T1000 (cell line): ENCODE measurements at regions not wholly inside any gene's neighbourhood (a gene's known extent, or its start where the extent isn't known, plus 50 kb on each side); places are given as distances from the start of the nearest gene placed in this dataset.

ENCODE experiments used
- DNase-seq: peaks from one replicate; lab custom pipeline; 2025; ENCODE audit warnings: mixed read lengths; lab: John Stamatoyannopoulos, UW

- no peak for DNase-seq
Measured at GRCh38 chr7:119102291-119102690, 877.8 kb downstream of the ANKRD7 start.

DNA sequence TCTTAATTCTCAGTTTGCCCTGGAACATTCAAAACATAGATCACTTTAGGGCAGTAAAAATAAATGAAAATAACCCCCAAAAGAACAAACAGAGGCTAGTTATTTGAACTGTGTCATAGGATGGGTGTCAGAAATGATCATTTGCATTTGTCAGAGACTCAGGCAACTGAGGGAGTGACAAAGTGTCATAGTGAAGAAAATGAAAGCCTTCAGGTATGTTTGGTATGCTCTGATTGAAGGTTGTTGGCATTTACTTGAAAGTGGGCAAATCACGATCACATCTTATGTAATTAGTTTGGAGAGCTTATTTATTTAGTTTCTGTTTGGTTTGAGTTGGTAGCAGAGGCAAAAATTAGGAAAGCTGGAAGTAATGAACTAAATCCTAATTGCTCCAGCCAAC is 880.9 kb downstream of the ANKRD7 start:
- DNase-seq: no peak

DNA sequence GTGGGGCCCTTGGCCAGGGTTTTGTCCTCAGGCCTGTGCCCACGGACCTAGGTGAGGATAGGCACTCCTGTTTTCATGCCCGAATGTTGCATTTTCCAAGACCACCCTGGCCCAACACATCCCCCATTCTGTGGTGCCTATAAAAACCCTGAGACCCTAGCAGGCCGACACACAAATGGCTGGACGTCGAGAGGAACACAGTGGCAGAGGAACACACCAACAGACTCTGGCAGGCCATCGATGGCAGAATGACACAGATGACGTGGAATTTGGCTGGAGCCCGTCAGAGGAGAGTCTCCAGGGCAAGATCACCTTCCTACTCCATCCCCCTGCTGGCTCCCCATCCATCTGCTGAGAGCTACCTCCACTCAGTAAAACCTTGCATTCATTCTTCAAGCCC is 898.8 kb downstream of the ANKRD7 start:
- no peak for DNase-seq

GRCh38 chr7:119127706-119128105 is 903.2 kb downstream of the ANKRD7 start:
- DNase-seq: no peak

- no peak for DNase-seq
Measured at GRCh38 chr7:119132436-119132835, 907.9 kb downstream of the ANKRD7 start.

DNA sequence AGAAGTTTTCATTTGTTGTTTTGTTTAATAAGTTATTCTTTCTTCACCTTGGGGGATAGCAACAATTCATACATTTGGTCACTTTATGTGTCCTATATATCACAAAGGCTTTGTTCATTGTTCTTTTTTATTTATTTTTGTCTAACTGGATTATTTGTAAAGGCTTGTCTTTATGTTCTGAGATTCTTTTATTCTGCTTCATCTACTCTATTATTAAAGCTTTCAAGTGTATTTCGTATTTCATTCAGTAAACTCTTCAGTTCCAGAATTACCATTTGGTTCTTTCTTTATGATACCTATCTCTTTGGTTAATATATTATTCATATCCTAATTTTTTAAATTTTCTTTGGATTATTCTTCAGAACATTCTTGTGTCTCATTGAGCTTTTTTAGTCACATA is 942.9 kb downstream of the ANKRD7 start:
- no peak for DNase-seq

GRCh38 chr7:119172043-119172442 is 947.5 kb downstream of the ANKRD7 start:
- no peak for DNase-seq

DNA sequence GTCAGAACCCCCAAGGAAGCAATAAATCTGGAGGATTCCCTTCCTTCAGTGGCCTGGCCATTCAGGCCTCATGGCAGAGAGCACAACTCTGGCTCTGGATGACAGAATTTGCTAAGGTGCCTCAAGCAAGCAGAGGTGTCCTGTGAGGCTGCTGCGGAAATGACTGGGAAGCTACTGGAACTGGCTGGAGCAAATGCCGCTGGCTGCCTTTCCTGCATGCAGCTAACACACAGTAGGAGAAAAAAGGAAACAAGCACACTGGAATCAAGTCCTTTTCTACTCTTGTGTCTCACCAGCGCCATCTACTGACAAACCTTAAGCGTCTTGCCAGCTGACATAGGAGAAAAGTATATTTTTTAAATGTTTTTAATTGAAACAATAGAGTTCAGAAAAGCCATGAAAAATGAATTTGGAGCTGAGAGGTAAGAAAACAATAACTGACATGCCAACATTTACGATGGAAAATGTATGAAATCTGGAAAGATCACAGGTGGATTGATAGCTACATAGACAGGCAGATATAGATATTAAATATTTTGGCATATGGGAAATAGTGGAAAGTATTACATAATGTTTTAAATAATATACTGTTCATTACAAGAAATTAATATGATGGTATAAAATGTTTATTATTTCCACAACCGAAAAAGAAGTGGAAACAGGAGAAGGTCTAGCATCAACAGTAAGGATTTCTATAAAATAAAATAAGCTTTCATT is 951.6 kb downstream of the ANKRD7 start:
- DNase-seq: no peak

DNA sequence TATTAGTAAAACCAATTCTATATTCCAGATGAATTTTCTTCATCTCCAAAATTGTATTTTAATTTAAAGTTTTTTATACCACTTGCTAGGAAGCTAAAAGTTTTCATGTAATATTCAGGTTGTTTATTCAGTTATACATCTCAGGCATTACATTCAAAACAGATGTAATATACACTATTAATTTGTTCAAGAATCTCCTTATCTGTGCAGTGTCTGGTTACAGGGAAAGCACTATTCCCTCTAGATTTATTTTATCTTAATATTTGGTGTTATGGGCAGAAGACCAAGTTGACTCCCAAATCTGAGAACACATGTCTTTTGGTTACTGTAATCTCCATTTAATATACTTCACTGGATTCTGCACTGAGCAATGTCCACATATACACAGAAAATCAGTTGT is 953.4 kb downstream of the ANKRD7 start:
- no peak for DNase-seq

DNA sequence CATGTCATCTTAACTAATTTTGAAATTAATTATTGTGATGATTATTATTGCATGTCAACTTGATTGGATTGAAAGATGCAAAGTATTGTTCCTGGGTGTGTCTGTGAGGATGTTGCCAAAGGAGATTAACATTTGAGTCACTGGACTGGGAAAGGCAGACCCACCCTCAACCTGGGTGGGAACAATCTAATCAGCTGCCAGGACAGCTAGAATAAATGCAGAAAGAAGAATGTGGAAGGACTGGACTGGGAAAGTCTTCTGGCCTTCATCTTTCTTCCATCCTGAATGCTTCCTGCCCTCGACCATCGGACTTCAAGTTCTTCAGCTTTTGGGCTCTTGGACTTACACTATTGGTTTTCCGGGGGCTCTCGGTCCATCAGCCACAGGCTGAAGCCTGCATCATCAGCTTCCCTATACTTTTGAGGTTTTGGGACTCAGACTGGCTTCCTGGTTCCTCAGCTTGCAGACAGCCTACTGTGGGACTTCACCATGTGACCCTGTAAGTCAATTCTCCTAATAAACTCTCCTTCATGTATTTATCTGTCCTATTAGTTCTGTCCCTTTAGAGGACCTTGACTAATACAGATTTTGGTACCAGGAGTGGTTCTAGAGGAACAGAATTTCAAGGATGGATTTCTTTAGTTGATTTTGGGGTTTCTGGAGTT is 959.8 kb downstream of the ANKRD7 start:
- DNase-seq: no peak

DNA sequence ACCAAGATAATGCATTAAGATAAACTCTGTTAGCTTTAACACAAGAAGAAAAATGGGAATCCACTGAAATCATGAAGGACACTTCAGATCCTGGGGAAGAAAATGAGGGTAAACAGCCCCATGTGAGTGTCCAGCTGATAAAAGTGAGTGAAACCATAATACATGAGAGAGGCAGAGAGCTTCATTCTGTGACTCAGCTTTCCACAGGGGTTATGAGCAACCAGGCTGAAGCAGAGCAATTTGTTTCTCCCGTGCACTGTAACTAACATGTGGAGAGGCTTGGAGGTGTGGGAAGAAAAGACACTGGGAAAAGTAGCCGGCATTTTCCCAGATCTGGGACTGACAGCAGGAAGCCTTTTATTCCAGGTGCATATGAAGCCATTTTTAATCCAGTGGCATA is 971.7 kb downstream of the ANKRD7 start:
- no peak for DNase-seq

DNA sequence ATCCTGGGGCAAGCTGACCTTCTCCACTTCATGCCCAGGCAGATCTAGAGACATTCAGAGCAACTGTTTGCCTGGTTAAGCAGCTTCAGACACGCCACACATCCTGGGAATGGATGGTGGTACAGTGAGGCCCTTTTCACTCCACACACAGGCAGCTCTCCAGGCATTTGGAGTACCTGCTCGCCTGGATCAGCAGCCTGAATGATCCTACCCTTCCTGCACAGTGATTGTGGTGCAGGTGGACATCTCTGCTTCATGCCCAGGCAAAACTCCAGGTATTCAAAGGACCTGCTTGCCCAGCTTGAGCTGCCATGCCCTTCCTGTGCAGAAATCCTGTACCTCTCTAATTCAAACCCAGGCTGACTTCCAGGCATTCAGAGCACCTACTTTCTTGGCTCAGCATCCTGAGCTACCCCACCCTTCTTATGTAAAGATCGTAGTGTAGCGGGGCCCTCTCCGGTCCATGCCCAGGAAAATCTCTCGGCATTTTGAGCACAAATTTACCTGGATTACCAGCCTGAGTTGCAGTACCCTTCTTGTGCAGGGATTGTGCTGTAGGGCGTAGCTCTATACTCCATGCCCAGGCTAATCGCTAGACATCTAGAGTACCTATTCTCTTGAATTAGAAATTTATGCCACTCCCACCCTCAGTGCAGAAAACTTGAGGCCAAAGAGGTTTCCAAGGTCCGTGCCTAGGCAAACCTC is 972.8 kb downstream of the ANKRD7 start:
- DNase-seq: no peak

DNA sequence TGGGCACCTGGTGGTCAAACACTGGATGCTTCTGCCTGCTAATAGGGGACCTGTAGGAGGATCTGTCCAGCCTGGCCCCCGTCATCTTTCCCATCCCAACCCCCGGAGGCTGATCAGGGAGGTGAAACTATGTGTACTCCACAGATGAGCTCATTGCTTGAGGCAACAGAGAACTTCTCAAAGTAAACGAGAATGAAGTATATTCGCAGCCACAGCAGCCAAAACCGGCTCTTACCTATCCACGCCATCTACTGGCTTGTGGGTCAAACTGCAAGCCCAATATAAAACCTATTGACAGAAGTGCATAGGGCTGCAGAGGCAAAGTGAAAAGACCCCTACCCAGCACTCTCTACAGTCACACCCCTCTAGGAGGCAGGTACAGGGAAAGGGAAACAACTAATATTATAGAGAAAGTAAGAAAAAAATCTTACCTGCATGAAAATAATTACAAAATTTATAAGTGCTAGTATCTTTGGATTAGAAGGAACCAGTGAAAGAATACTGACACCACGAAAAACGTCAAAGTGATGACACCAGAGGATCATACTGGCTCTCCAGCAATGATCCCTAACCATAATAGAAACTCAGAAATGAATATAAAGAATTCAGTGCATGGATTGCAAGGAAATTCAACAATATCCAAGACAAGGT is 973.5 kb downstream of the ANKRD7 start:
- DNase-seq: no peak

DNA sequence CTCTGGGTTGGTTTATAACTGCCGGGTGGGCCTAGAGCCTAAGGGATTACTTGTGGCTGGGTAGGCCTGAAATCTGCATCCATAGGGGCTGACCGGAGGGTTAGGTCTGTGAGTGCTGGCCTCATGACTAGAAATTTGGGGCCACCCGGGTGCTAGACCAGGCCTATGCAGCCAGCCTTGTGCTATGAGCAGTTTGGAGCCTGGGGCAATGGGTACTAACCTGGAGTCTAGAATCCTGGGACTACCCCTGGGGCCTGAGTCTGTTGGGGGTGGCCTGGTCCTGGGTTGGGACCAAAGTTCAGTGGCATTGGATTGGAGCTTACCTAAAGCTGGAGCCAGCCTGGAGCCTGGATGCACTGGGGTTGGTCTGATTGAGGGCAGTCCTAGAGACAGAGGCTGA is 995.2 kb downstream of the ANKRD7 start:
- no peak for DNase-seq

DNA sequence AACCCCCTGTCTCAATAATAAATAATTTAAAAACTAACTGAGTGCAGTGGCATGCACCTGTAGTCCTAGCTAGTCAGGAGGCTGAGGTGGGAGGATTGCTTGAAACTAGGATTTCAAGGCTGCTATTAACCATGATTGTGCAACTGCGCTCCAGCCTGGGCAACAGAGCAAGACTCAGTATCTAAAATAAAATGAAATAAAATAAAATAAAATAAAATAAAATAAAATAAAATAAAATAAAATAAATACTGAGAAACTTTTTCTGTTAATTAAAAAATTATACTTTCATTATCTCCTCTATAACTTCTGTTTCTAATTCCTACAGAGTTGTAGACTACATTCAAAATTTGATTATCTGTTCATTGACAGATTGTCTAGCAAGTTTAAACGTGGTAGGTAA is 999.4 kb downstream of the ANKRD7 start:
- no peak for DNase-seq

GRCh38 chr7:119228482-119228881 is 1004.0 kb downstream of the ANKRD7 start:
- DNase-seq: no peak

- DNase-seq: no peak
Measured at GRCh38 chr7:119232091-119232490, 1007.6 kb downstream of the ANKRD7 start.

- DNase-seq: no peak
Measured at GRCh38 chr7:119233015-119233414, 1008.5 kb downstream of the ANKRD7 start.

DNA sequence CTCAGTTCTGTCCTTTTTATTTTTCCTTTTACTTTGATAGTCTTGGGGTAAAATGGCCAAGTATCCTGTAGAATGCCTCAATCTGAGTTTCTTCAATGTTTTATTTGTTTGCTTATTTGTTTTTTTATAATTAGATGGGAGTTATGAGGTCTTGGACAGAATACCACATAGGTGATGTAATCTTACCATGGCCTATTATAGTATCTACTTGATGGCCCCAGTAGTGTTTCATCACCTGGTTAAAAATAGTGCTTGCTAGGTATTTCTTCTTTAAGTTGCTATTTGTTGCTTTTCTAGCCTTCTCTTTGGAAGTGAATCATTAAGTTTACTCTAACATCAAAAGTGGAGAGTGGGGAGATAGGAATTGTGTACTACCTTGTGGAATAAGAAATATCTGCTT is 1020.0 kb upstream of the KCND2 start:
- DNase-seq: no peak

DNA sequence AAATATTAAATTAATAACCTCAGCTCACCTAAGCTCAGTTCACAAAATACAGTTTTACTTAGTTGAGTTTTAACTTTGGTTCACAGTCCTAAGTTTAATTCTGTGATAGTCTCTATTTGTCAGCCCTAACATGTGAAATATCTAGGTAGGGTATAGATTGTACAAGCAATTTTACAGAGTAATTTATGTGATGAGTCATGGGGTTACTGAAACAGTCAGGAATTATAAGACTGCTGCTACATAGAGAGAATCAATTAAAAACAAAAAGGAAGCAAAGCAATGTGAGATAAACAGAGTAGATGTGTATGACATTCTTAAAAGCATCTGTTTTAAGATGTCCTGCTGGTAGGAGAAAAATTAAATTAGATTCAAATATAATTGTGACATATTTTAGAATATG is 1018.2 kb upstream of the KCND2 start:
- no peak for DNase-seq

GRCh38 chr7:119256001-119256400 is 1017.0 kb upstream of the KCND2 start:
- DNase-seq: no peak

GRCh38 chr7:119256446-119257131 is 1016.4 kb upstream of the KCND2 start:
- DNase-seq: no peak
